ENCODE measurements at regions not wholly inside any gene's neighbourhood (a gene's known extent, or its start where the extent isn't known, plus 50 kb on each side); places are given as distances from the start of the nearest gene placed in this dataset.

DNA sequence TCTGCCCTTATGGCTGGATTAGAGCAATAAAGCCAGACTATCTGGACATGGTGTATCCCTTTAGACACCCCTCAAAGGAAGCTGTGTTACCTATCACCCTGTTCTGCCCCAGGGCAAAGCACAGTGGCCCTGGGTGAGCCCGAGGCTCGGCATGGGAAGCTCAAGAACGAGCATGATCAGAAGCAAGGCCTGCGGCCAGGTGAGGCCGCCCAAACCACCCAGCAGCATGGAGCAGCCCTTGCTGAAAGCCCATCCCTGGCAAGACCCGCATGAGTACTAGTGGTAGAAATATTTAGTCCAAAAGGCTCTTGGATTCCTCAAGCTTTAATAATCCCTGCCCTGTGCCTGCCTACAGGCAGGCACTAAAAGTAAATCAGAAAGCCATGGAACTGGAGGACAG is 261.1 kb downstream of the MEX3B start:
- no peaks in the 10 kb centered on the region for H3K9me3 ChIP-seq (ENCODE audit: insufficient read depth, low read length, severe bottlenecking)
- H3K4me2 ChIP-seq (ENCODE audit: insufficient read depth, low read length) = no peak overlapping the region
- TF ChIP-seq EZH2 (IDR thresholded peaks at IDR 0.05; ENCODE audit: borderline replicate concordance, low read depth, low read length, severe bottlenecking) = no peak
- TF ChIP-seq, protein P1, sequence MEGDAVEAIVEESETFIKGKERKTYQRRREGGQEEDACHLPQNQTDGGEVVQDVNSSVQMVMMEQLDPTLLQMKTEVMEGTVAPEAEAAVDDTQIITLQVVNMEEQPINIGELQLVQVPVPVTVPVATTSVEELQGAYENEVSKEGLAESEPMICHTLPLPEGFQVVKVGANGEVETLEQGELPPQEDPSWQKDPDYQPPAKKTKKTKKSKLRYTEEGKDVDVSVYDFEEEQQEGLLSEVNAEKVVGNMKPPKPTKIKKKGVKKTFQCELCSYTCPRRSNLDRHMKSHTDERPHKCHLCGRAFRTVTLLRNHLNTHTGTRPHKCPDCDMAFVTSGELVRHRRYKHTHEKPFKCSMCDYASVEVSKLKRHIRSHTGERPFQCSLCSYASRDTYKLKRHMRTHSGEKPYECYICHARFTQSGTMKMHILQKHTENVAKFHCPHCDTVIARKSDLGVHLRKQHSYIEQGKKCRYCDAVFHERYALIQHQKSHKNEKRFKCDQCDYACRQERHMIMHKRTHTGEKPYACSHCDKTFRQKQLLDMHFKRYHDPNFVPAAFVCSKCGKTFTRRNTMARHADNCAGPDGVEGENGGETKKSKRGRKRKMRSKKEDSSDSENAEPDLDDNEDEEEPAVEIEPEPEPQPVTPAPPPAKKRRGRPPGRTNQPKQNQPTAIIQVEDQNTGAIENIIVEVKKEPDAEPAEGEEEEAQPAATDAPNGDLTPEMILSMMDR (IDR thresholded peaks at IDR 0.05; ENCODE audit: borderline replicate concordance, extremely low read depth, low read length, poor library complexity, severe bottlenecking) = no peak
- no peak for DNase-seq
- H3K27me3 ChIP-seq (ENCODE audit: insufficient read depth, low read length, poor library complexity) = peaks cover 2% of the 10 kb centered on the region
- no peak overlapping the region for H3K9ac ChIP-seq (ENCODE audit: low read depth, low read length)
- no peak overlapping the region for H3K27ac ChIP-seq (ENCODE audit: low read length)
- H3K4me1 ChIP-seq (ENCODE audit: insufficient read depth, low read length) = no peaks in the 10 kb centered on the region
- no peak overlapping the region for H3K4me3 ChIP-seq (ENCODE audit: low read depth in 1 of 2, low read length in 2 of 2)
- H4K20me1 ChIP-seq (ENCODE audit: insufficient read depth, low read length) = no peaks in the 10 kb centered on the region
- no peaks in the 10 kb centered on the region for H3K36me3 ChIP-seq (ENCODE audit: insufficient read depth, low read length)
- H3K79me2 ChIP-seq (ENCODE audit: insufficient read depth, low read length) = no peaks in the 10 kb centered on the region
- H2AFZ ChIP-seq (ENCODE audit: low read depth, low read length) = no peak overlapping the region
- no peak for ATAC-seq (ENCODE audit: insufficient read depth, low read depth)

DNA sequence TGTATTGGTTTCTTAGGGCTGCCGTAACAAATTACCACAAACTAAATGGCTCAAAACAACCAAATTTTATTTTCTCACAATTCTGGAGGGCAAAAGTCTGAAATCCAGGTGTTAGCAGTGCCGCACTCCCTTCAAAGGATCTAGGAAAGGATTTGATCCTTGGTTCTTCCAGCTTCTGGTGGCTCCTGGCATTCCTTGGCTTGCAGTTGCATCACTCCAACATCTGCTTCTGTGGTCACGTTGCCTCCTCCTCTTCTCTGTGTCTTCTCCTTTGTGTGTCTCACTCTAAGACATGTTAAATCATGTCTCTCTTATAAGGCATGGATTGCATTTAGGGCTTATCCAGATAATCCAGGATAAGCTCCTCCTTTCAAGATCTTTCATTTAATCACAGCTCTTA is 262.2 kb downstream of the MEX3B start:
- no peaks in the 10 kb centered on the region for H3K4me1 ChIP-seq (ENCODE audit: insufficient read depth, low read length)
- no peak for DNase-seq
- no peaks in the 10 kb centered on the region for H3K9me3 ChIP-seq (ENCODE audit: insufficient read depth, low read length, severe bottlenecking)
- no peak overlapping the region for H3K27ac ChIP-seq (ENCODE audit: low read length)
- H3K79me2 ChIP-seq (ENCODE audit: insufficient read depth, low read length) = no peaks in the 10 kb centered on the region
- no peaks in the 10 kb centered on the region for H3K36me3 ChIP-seq (ENCODE audit: insufficient read depth, low read length)
- no peaks in the 10 kb centered on the region for H4K20me1 ChIP-seq (ENCODE audit: insufficient read depth, low read length)
- H3K4me3 ChIP-seq (ENCODE audit: low read depth in 1 of 2, low read length in 2 of 2) = no peak overlapping the region
- peaks cover 2% of the 10 kb centered on the region for H3K27me3 ChIP-seq (ENCODE audit: insufficient read depth, low read length, poor library complexity)
- H3K9ac ChIP-seq (ENCODE audit: low read depth, low read length) = no peak overlapping the region
- no peak overlapping the region for H2AFZ ChIP-seq (ENCODE audit: low read depth, low read length)
- TF ChIP-seq, protein P1 (IDR thresholded peaks at IDR 0.05; ENCODE audit: borderline replicate concordance, extremely low read depth, low read length, poor library complexity, severe bottlenecking) = no peak
- TF ChIP-seq EZH2 (IDR thresholded peaks at IDR 0.05; ENCODE audit: borderline replicate concordance, low read depth, low read length, severe bottlenecking) = no peak
- no peak for ATAC-seq (ENCODE audit: insufficient read depth, low read depth)
- H3K4me2 ChIP-seq (ENCODE audit: insufficient read depth, low read length) = no peak overlapping the region

DNA sequence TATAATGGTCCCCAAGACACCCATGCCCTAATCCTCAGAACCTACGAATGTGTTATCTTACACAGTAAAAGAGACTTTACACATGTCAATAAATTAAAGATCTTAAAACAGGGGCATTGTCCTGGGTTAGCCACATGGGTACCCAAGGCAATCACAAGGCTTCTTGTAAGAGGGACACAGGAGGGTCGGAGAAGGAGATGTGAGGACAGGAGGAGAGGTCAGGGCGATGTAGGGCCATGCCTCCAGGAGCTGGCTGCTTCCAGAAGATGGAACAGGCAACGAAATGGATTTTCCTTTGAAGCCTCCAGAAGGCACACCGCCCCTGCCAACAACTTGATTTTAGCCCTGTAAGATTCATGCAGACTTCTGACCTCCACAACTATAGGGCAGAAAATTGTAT is 262.7 kb downstream of the MEX3B start:
- H3K4me3 ChIP-seq (ENCODE audit: low read depth in 1 of 2, low read length in 2 of 2) = no peak overlapping the region
- ATAC-seq (ENCODE audit: insufficient read depth, low read depth) = no peak
- peaks cover 2% of the 10 kb centered on the region for H3K27me3 ChIP-seq (ENCODE audit: insufficient read depth, low read length, poor library complexity)
- H3K36me3 ChIP-seq (ENCODE audit: insufficient read depth, low read length) = no peaks in the 10 kb centered on the region
- no peak overlapping the region for H3K27ac ChIP-seq (ENCODE audit: low read length)
- no peaks in the 10 kb centered on the region for H3K9me3 ChIP-seq (ENCODE audit: insufficient read depth, low read length, severe bottlenecking)
- no peaks in the 10 kb centered on the region for H4K20me1 ChIP-seq (ENCODE audit: insufficient read depth, low read length)
- DNase-seq = no peak
- H3K79me2 ChIP-seq (ENCODE audit: insufficient read depth, low read length) = no peaks in the 10 kb centered on the region
- no peak overlapping the region for H3K9ac ChIP-seq (ENCODE audit: low read depth, low read length)
- no peaks in the 10 kb centered on the region for H3K4me1 ChIP-seq (ENCODE audit: insufficient read depth, low read length)
- TF ChIP-seq, protein P1 (IDR thresholded peaks at IDR 0.05; ENCODE audit: borderline replicate concordance, extremely low read depth, low read length, poor library complexity, severe bottlenecking) = no peak
- TF ChIP-seq EZH2 (IDR thresholded peaks at IDR 0.05; ENCODE audit: borderline replicate concordance, low read depth, low read length, severe bottlenecking) = no peak
- no peak overlapping the region for H2AFZ ChIP-seq (ENCODE audit: low read depth, low read length)
- H3K4me2 ChIP-seq (ENCODE audit: insufficient read depth, low read length) = no peak overlapping the region

DNA sequence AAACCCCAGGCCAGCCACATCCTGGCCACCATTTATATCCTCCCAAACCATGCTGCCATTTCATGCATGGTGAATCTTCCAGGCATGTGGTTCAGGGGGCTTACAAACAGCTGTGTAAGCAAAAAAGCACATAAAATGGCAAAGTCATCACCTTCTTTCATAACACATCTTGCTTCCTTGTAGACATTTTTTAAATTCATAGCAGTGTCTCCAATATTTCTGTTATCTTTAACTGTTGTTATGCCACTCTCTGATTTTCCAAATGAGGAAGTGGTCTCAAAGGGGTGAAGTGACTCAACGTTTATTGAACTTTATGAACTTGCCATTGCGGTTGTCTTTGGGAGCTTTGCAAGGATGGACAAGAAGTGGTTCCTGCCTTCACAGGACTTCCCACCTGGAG is 264.4 kb downstream of the MEX3B start:
- H3K9me3 ChIP-seq (ENCODE audit: insufficient read depth, low read length, severe bottlenecking) = no peaks in the 10 kb centered on the region
- no peak for DNase-seq
- H3K79me2 ChIP-seq (ENCODE audit: insufficient read depth, low read length) = no peaks in the 10 kb centered on the region
- ATAC-seq (ENCODE audit: insufficient read depth, low read depth) = no peak
- H3K36me3 ChIP-seq (ENCODE audit: insufficient read depth, low read length) = no peaks in the 10 kb centered on the region
- no peaks in the 10 kb centered on the region for H4K20me1 ChIP-seq (ENCODE audit: insufficient read depth, low read length)
- H3K4me3 ChIP-seq (ENCODE audit: low read depth in 1 of 2, low read length in 2 of 2) = no peak overlapping the region
- TF ChIP-seq EZH2 (IDR thresholded peaks at IDR 0.05; ENCODE audit: borderline replicate concordance, low read depth, low read length, severe bottlenecking) = no peak
- TF ChIP-seq, protein P1 (IDR thresholded peaks at IDR 0.05; ENCODE audit: borderline replicate concordance, extremely low read depth, low read length, poor library complexity, severe bottlenecking) = no peak
- no peak overlapping the region for H2AFZ ChIP-seq (ENCODE audit: low read depth, low read length)
- H3K9ac ChIP-seq (ENCODE audit: low read depth, low read length) = no peak overlapping the region
- no peak overlapping the region for H3K4me2 ChIP-seq (ENCODE audit: insufficient read depth, low read length)
- no peaks in the 10 kb centered on the region for H3K4me1 ChIP-seq (ENCODE audit: insufficient read depth, low read length)
- no peak overlapping the region for H3K27ac ChIP-seq (ENCODE audit: low read length)
- H3K27me3 ChIP-seq (ENCODE audit: insufficient read depth, low read length, poor library complexity) = no peaks in the 10 kb centered on the region

Measured in DND-41 (cell line).